SH-SY5Y (cell line): ENCODE measurements at regions not wholly inside any gene's neighbourhood (a gene's known extent, or its start where the extent isn't known, plus 50 kb on each side); places are given as distances from the start of the nearest gene placed in this dataset.

Experiments used
- GATA2 ChIP-seq: IDR thresholded peaks from 2 replicates; pipeline ENCODE4 v1.6.1; 2011; ENCODE audit warnings: mild to moderate bottlenecking, low read depth, low read length
- GATA3 ChIP-seq: IDR thresholded peaks from 2 replicates; pipeline ENCODE4 v1.6.1; 2011; ENCODE audit warnings: low read depth, mild to moderate bottlenecking, low read length, moderate library complexity

DNA sequence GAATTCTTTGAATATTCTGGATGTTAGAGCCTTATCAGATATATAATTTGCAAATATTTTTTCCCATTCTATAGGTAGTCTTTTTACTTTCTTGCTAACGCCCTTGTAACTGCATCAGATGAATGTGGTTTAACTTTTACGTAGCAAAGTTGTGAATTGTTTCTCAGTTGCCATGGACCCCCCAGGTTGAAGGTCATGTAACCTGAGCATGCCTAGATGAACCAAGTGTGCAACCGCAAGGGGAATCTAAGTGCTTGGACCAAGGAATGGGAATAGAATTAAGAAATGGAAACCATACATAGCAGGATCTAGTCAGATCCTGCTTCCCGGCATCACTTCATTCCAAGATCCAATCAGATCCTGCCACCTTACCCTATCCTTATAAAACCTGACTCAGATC, 65.1 kb upstream of the TNP1 start:
- TF ChIP-seq GATA2 (no peak), GATA3 (no peak)
